ENCODE measurements at regions not wholly inside any gene's neighbourhood (a gene's known extent, or its start where the extent isn't known, plus 50 kb on each side); places are given as distances from the start of the nearest gene placed in this dataset.
"Not testable (repeated sequence)": the region's sequence is repeated elsewhere in the genome, so short reads cannot be mapped to it uniquely, and the experiment has no call there.

DNA sequence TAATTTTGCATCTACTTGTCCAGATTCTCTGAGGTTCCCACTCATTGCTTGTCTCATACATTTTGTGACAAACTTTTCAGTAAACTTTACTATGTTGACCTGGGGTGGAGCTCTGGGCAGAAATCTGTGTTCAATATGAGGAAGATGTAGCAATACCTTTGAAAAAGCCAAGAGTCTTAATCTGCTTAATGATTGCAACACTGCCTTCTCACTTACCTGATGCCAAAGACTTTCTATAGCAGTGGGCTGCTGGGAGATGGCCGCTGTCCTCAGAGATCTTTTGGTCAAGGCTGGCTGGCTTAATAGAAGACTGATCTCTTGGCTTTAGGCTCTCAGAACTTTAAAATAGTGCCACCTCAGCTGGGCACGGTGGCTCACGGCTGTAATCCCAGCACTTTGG, 70.1 kb upstream of the RBM24 start:
- Mint-ChIP-seq H3K36me3 (ENCODE audit: unreplicated experiment) (no peaks in the 10 kb centered on the region), H3K27ac (ENCODE audit: unreplicated experiment) (no peak overlapping the region), H3K27me3 (ENCODE audit: unreplicated experiment) (no peaks in the 10 kb centered on the region), H3K4me1 (ENCODE audit: low read depth, unreplicated experiment) (peaks cover 4% of the 10 kb centered on the region), H3K4me3 (ENCODE audit: unreplicated experiment) (no peak overlapping the region), H3K9me3 (ENCODE audit: unreplicated experiment) (peaks cover 4% of the 10 kb centered on the region)
- no peak for DNase-seq
- TF ChIP-seq, protein P1, sequence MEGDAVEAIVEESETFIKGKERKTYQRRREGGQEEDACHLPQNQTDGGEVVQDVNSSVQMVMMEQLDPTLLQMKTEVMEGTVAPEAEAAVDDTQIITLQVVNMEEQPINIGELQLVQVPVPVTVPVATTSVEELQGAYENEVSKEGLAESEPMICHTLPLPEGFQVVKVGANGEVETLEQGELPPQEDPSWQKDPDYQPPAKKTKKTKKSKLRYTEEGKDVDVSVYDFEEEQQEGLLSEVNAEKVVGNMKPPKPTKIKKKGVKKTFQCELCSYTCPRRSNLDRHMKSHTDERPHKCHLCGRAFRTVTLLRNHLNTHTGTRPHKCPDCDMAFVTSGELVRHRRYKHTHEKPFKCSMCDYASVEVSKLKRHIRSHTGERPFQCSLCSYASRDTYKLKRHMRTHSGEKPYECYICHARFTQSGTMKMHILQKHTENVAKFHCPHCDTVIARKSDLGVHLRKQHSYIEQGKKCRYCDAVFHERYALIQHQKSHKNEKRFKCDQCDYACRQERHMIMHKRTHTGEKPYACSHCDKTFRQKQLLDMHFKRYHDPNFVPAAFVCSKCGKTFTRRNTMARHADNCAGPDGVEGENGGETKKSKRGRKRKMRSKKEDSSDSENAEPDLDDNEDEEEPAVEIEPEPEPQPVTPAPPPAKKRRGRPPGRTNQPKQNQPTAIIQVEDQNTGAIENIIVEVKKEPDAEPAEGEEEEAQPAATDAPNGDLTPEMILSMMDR (IDR thresholded peaks at IDR 0.05; ENCODE audit: partially characterized antibody, unreplicated experiment): no peak

DNA sequence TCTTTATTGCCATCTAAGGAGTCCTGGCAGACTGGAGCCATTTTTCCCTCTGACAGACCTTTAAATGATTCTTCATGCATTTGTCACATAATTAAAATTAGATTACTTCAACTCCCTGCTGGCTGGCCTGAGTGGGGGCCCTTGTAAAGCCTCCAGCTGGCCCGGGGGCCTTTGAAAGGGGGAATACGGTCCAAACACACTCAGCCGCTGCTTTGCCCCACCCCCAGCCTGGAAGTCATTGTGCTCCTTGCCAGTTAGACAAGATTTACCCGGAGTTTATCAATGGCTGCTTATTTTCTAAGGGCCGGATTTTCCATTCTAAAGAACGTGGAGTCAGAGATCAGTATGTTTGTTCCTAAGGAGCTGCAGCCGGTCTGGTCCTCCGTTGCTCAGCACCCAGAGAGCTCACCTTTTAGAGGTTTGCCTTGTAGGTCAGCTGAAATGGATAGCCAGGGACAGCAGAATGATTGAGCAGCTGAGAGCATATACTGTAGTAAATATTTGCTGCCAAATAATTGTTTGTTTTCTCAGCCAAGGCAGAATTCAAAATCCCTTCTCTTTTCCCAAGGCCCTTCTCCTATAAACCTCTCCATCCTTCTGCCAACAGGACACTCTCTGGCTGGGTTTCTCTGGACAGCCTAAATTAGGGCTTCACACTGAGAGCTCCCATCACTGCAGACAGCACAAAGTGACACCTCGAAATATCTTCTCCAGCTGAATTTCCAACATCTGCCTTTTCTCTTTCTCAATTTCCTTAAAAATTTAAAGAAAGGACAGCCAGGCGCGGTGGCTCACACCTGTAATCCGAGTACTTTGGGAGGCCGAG, 68.4 kb upstream of the RBM24 start:
- Mint-ChIP-seq H3K4me3 (ENCODE audit: unreplicated experiment) (peak overlapping the region; percentile 1), H3K27me3 (ENCODE audit: unreplicated experiment) (no peaks in the 10 kb centered on the region), H3K9me3 (ENCODE audit: unreplicated experiment) (peaks cover 4% of the 10 kb centered on the region), H3K36me3 (ENCODE audit: unreplicated experiment) (no peaks in the 10 kb centered on the region), H3K4me1 (ENCODE audit: low read depth, unreplicated experiment) (peaks cover 2% of the 10 kb centered on the region), H3K27ac (ENCODE audit: unreplicated experiment) (peak overlapping the region; percentile 33)
- TF ChIP-seq, protein P1 (IDR thresholded peaks at IDR 0.05; ENCODE audit: partially characterized antibody, unreplicated experiment): no peak
- DNase-seq: peak; percentile 27

DNA sequence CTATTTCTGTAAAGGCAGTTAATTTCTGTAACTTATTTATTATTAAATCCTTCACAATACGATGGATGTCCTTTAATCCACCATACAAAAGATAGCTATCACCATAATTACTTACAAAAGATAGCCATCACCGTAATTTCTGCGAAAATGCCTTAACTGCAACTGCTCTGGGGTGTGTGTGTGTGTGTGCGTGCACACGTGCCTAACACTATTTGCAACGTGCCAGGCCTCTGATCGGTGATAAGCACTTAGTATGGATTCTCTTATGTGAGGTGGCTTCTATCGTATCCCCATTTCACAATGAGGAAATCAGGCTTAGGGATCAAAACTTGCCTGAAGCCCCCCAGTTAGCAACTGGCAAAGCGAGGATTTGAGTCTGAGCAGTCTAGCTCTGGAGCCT, 67.1 kb upstream of the RBM24 start:
- no peaks in the 10 kb centered on the region for H3K27me3 Mint-ChIP-seq (ENCODE audit: unreplicated experiment)
- peaks cover 2% of the 10 kb centered on the region for H3K4me1 Mint-ChIP-seq (ENCODE audit: low read depth, unreplicated experiment)
- peaks cover 4% of the 10 kb centered on the region for H3K9me3 Mint-ChIP-seq (ENCODE audit: unreplicated experiment)
- H3K27ac Mint-ChIP-seq (ENCODE audit: unreplicated experiment): no peak overlapping the region
- H3K36me3 Mint-ChIP-seq (ENCODE audit: unreplicated experiment): no peaks in the 10 kb centered on the region
- no peak for DNase-seq
- no peak overlapping the region for H3K4me3 Mint-ChIP-seq (ENCODE audit: unreplicated experiment)
- TF ChIP-seq, protein P1 (IDR thresholded peaks at IDR 0.05; ENCODE audit: partially characterized antibody, unreplicated experiment): no peak

DNA sequence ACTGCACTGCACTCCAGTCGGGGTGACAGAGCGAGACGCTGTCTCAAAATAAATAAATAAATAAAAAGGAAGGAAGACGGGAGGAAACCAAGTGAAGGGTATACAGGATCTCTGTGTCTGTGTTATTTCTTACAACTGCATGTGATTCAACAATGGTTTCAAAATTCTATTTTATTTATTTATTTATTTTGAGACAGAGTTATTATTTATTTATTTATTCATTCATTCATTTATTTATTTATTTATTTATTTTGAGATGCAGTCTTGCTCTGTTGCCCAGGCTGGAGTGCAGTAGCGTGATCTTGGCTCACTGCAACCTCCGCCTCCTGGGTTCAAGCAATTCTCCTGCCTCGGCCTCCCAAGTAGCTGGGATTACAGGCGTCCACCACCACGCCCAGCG, 64.2 kb upstream of the RBM24 start:
- H3K4me1 Mint-ChIP-seq (ENCODE audit: low read depth, unreplicated experiment); H3K27me3 Mint-ChIP-seq (ENCODE audit: unreplicated experiment); H3K4me3 Mint-ChIP-seq (ENCODE audit: unreplicated experiment); DNase-seq; H3K9me3 Mint-ChIP-seq (ENCODE audit: unreplicated experiment); H3K27ac Mint-ChIP-seq (ENCODE audit: unreplicated experiment); H3K36me3 Mint-ChIP-seq (ENCODE audit: unreplicated experiment): not testable (repeated sequence)

DNA sequence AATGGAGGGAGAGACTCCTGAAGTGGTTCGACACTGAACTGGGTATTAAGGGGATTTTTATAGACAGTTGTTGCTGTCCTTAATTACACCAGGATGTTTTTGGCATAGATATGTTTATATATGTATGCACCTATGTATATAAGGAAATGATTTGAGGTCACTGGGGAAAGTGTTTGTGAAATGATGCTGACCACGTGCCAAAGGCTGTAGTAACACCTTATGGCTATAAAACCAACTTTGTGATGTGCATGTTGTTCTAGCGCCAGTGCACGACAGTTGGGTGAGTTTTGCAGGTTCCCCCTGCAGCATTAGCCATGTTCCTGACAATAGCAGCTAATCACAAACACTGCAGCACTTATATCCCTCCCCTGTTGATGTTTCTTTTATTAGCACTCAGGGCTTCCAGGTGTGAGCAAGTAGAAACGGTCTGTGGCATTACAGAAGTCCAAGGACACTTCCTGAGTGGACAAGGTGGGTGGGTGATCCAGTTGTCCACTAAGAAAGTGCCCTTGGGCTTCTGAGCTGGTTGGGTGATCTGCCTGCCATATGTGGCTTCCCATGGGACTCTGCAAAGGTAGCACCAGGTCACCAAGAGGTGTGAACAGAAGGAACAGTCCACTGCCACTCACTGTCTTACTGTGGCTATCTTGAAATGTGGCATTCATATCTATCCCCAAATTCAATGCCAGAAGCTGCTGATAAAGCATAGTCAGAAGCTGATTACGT, 63.0 kb upstream of the RBM24 start:
- H3K27ac Mint-ChIP-seq (ENCODE audit: unreplicated experiment): no peak overlapping the region
- TF ChIP-seq, protein P1 (IDR thresholded peaks at IDR 0.05; ENCODE audit: partially characterized antibody, unreplicated experiment): no peak

More for the DNA sequence above, 63.0 kb upstream of the RBM24 start:
- H3K4me3 Mint-ChIP-seq (ENCODE audit: unreplicated experiment): no peak overlapping the region
- H3K27me3 Mint-ChIP-seq (ENCODE audit: unreplicated experiment): no peaks in the 10 kb centered on the region
- no peaks in the 10 kb centered on the region for H3K36me3 Mint-ChIP-seq (ENCODE audit: unreplicated experiment)
- peaks cover 4% of the 10 kb centered on the region for H3K9me3 Mint-ChIP-seq (ENCODE audit: unreplicated experiment)
- DNase-seq: no peak
- no peaks in the 10 kb centered on the region for H3K4me1 Mint-ChIP-seq (ENCODE audit: low read depth, unreplicated experiment)

All from glutamatergic neuron (in vitro differentiated cells).